ENCODE measurements at regions not wholly inside any gene's neighbourhood (a gene's known extent, or its start where the extent isn't known, plus 50 kb on each side); places are given as distances from the start of the nearest gene placed in this dataset.

DNA sequence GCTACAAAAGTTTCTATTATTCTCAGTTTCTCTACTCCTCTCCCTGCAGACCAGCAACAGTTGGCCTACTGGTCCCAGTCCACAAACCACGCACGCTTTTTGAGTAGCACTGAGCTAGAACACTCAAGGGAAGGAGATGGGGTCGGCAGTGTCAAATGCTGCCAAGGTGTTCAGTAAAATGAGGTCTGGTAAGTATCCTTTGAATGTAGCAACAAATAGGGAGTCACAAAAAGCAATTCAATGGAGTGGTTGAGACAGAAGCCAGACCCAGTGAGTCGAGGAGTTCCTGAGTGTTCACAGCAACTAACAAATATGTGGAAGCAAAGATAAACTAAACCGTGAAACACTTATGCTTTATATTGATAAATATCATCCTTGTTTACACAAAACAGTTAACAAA lies 355.7 kb downstream of the MID1IP1 start:
- TF ChIP-seq POLR2A (IDR thresholded peaks at IDR 0.05), result no peak
- intact Hi-C loops (cut with DNase I), result loop anchor here (10.0 kb wide), 1 partner anchor 392 kb away; no protein-coding TSS in a partner anchor

DNA sequence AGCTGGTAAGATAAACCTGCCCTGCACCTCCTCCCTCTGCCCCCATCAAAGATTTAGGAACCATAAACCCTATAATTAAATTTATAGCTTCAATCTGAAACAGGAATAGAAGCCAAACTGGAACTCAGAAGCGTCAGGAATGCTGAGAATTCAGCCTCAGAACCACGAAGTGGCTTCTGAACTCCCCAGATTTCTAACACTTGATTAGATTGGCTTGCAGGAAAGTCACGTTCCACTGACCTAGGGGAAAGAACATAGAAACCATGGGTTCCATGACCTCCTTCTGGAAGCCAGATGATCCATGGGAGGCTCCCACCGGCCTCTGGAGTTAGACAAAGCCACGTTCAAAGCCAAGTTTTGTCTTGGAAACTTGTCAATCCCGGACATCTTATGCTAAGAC lies 356.5 kb downstream of the MID1IP1 start:
- 32 to 60% methylated on average over 1 to 6 of the region's 6 CpGs for WGBS, 2 donors
- no peak overlapping the region for H3K27ac ChIP-seq
- intact Hi-C loops (cut with DNase I), result loop anchor here (10.0 kb wide), 1 partner anchor 393 kb away; no protein-coding TSS in a partner anchor
- no peak for DNase-seq
- no peaks in the 10 kb centered on the region for H3K9me3 ChIP-seq
- no peak overlapping the region for H3K4me3 ChIP-seq
- peaks cover 0 to 18% (median 4%) of the 10 kb centered on the region in 3 donors for H3K4me1 ChIP-seq
- no peak for TF ChIP-seq POLR2A (IDR thresholded peaks at IDR 0.05)
- TF ChIP-seq, protein P1, sequence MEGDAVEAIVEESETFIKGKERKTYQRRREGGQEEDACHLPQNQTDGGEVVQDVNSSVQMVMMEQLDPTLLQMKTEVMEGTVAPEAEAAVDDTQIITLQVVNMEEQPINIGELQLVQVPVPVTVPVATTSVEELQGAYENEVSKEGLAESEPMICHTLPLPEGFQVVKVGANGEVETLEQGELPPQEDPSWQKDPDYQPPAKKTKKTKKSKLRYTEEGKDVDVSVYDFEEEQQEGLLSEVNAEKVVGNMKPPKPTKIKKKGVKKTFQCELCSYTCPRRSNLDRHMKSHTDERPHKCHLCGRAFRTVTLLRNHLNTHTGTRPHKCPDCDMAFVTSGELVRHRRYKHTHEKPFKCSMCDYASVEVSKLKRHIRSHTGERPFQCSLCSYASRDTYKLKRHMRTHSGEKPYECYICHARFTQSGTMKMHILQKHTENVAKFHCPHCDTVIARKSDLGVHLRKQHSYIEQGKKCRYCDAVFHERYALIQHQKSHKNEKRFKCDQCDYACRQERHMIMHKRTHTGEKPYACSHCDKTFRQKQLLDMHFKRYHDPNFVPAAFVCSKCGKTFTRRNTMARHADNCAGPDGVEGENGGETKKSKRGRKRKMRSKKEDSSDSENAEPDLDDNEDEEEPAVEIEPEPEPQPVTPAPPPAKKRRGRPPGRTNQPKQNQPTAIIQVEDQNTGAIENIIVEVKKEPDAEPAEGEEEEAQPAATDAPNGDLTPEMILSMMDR (IDR thresholded peaks at IDR 0.05), result no peak
- H3K36me3 ChIP-seq, result no peaks in the 10 kb centered on the region
- peaks cover 0 to 4% (median 0%) of the 10 kb centered on the region in 4 donors for H3K27me3 ChIP-seq

More for the DNA sequence above, 355.7 kb downstream of the MID1IP1 start:
- Histone ChIP-seq H3K4me3 (no peak overlapping the region), H3K4me1 (peaks cover 0 to 10% (median under 1%) of the 10 kb centered on the region in 3 donors), H3K36me3 (no peaks in the 10 kb centered on the region), H3K27me3 (peaks cover 0 to 4% (median 0%) of the 10 kb centered on the region in 4 donors), H3K9me3 (no peaks in the 10 kb centered on the region), H3K27ac (no peak overlapping the region)
- no peak for DNase-seq
- 48 to 86% methylated on average over 5 of the region's 5 CpGs for WGBS, 2 donors

DNA sequence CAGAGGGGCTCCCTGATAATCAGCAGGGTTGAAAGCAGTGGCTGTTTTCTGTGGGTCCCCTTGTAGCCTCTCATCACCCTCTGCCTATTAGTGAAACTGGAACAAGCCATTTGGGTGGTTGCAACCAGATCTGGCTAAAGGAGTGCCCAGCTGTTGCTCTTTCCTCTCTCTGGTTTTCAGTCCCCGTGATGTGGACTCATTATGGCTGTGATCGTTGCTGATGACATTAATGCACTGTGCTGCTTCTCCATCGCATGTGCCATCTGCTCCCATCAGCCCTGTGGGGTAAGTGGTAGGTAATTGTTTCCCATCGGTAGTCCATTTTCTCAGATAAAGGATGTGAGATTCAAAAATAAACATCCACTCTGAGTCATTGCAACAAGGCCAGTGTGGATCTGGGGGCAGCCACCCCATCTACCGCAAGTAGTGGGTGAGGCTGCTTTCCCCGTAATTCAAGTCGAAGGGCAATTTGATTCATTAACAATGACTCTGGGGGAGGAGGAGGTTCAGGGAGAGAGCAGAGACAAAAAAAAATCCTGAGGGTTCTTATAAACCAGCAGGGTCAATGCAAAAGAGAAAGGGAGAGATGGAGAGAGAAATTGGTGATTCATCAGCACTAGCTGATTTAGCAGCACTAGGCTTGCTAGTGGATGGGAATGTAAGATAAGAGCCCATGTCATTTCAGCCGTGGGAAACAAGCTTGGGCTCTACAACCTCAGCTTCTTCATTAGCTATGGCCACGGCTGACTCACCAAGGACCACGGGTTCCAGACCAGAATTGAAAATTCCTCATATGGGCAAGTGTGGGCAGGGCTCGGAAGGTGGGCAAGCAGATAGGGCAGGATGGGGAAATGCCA lies 357.8 kb downstream of the MID1IP1 start:
- intact Hi-C loops (cut with DNase I), result loop anchor here (10.0 kb wide), 1 partner anchor 394 kb away; no protein-coding TSS in a partner anchor
- Histone ChIP-seq H3K27me3 (peaks cover 0 to 4% (median 0%) of the 10 kb centered on the region in 4 donors), H3K36me3 (no peaks in the 10 kb centered on the region), H3K4me3 (no peak overlapping the region), H3K27ac (no peak overlapping the region), H3K9me3 (no peaks in the 10 kb centered on the region), H3K4me1 (peaks cover 0 to 19% (median 4%) of the 10 kb centered on the region in 3 donors)
- TF ChIP-seq, protein P1 (IDR thresholded peaks at IDR 0.05), result no peak
- TF ChIP-seq POLR2A (IDR thresholded peaks at IDR 0.05), result no peak
- no peak for DNase-seq
- 56 to 68% methylated on average over 4 to 11 of the region's 11 CpGs for WGBS, 2 donors

DNA sequence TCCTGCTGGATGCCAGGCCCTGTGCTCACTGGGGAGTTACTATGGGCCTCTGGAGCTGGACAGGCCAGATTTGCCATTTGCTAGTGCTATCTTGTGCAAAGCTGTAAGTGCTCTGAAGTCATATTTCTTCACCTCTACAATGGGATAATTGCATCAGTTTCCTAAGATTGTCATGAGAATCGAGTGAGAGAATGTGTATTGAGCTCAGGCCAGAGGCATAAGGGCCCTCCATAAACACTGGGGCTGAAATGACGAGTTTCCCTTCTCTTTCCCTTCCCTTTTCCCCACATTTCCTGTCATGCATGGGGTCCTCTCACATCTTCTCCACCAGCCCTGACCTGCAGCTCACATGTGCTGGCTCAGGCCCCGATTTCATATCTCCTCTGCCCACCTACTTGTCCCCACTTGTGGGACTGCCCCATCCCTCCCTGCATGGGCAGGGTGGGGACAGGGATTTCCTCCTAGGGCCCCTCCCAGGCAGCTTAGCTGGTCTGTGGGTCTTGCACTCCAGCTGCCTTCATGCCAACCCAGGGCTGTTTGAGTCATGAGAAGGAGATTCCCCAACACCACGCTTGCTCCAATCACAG lies 358.8 kb downstream of the MID1IP1 start:
- no peaks in the 10 kb centered on the region for H3K9me3 ChIP-seq
- no peak overlapping the region for H3K4me3 ChIP-seq
- H3K27ac ChIP-seq, result no peak overlapping the region
- intact Hi-C loops (cut with DNase I), result loop anchor here (10.0 kb wide), 1 partner anchor 395 kb away; no protein-coding TSS in a partner anchor
- H3K4me1 ChIP-seq, result peaks cover 0 to 19% (median 4%) of the 10 kb centered on the region in 3 donors
- DNase-seq, result no peak
- TF ChIP-seq, protein P1 (IDR thresholded peaks at IDR 0.05), result no peak
- no peak for TF ChIP-seq POLR2A (IDR thresholded peaks at IDR 0.05)
- H3K27me3 ChIP-seq, result peaks cover 0 to 4% (median 0%) of the 10 kb centered on the region in 4 donors
- 49 to 55% methylated on average over 3 to 4 of the region's 4 CpGs for WGBS, 2 donors
- no peaks in the 10 kb centered on the region for H3K36me3 ChIP-seq

DNA sequence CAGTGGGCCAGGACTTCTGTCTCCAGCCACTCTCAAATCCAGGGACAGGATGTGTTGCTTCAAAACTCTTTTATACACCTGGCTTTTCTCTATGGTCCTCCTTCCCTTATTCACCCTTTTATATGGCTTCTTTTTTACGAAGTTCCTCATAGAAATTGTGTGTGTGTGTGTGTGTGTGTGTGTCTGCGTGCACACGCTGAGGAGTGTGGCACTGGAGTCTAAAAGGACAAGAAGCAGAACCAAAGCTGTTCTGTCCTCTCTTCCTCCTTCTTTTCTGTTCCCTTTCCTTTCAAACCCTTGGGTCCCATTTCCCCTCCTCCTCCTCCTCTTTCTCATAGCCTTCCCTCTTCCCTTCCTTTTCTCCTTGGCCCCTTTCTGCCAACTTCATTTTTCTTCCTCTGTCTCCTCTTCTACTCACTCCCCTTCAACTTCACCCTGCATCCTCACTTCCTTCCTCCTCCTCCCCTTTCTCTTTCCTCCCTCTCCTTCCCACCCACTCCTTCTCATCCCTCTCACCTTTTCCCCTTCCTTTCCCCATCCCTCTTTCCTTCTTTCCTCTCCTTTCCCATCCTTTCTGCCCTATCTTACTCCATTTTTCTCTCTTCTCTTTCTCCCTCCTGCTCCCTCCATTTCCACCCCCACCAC lies 360.5 kb downstream of the MID1IP1 start:
- Histone ChIP-seq H3K9me3 (no peaks in the 10 kb centered on the region), H3K36me3 (no peaks in the 10 kb centered on the region), H3K27me3 (peaks cover 0 to 4% (median 0%) of the 10 kb centered on the region in 4 donors), H3K4me1 (peaks cover 0 to 19% (median 4%) of the 10 kb centered on the region in 3 donors), H3K4me3 (no peak overlapping the region), H3K27ac (no peak overlapping the region)
- TF ChIP-seq POLR2A (IDR thresholded peaks at IDR 0.05), result no peak
- TF ChIP-seq, protein P1 (IDR thresholded peaks at IDR 0.05), result no peak
- intact Hi-C loops (cut with DNase I), result no loop called here
- DNase-seq, result no peak
- 37 to 44% methylated on average over 3 of the region's 3 CpGs for WGBS, 2 donors
